H1 (cell line): ENCODE measurements at regions not wholly inside any gene's neighbourhood (a gene's known extent, or its start where the extent isn't known, plus 50 kb on each side); places are given as distances from the start of the nearest gene placed in this dataset.

Experiments used
- CTCF ChIA-PET: fragments of 300-600 bp; sonication (Branson Sonifier 250); formaldehyde crosslinking; loops from one replicate; lab custom pipeline; 2021; ENCODE audit not compliant: partially characterized antibody; lab: Charles Lee
- POLR2A ChIA-PET: fragments of 300-600 bp; sonication (Branson Sonifier 250); formaldehyde crosslinking; loops from one replicate; lab custom pipeline; 2021; ENCODE audit warnings: inconsistent platforms; ENCODE audit not compliant: partially characterized antibody; lab: Charles Lee
- DNase-seq, 2 experiments: peaks; one replicate each; pipeline versions ENCODE4 v3.0.0 to v3.0.0-alpha.2; 2010 to 2022; ENCODE audit warnings: low spot score in 2 of 2, low read depth in 1 of 2, mixed read lengths in 1 of 2
- FAIRE-seq: peaks from 2 replicates; lab custom pipeline; 2011; peaks lifted over from hg19 to GRCh38; lab: Jason Lieb, UNC
- H2AFZ ChIP-seq: 2 replicates; pipeline ENCODE4 v1.8.1; 2012; ENCODE audit warnings: low read length, inconsistent platforms
- H2AK5ac ChIP-seq: 2 replicates; pipeline ENCODE4 v1.6.1; 2013; ENCODE audit warnings: low read depth, low read length
- H2BK120ac ChIP-seq: replicated peaks from 2 replicates; pipeline ENCODE3; 2013; ENCODE audit warnings: low read depth, low read length, inconsistent platforms
- H2BK12ac ChIP-seq: 2 replicates; pipeline ENCODE4 v1.6.1; 2013; ENCODE audit warnings: low read depth, low read length
- H2BK15ac ChIP-seq: 2 replicates; pipeline ENCODE4 v1.6.1; 2013; ENCODE audit warnings: low read length
- H2BK20ac ChIP-seq: 2 replicates; pipeline ENCODE4 v1.6.1; 2013; ENCODE audit warnings: low read length
- H2BK5ac ChIP-seq: 2 replicates; pipeline ENCODE4 v1.6.1; 2013; ENCODE audit warnings: low read depth, low read length
- H3K14ac ChIP-seq: 2 replicates; pipeline ENCODE4 v1.6.1; 2013; ENCODE audit warnings: inconsistent platforms; ENCODE audit not compliant: insufficient read length
- H3K18ac ChIP-seq: 2 replicates; pipeline ENCODE4 v1.6.1; 2013; ENCODE audit warnings: low read length; ENCODE audit errors: extremely low read depth
- H3K23ac ChIP-seq: 2 replicates; pipeline ENCODE4 v1.6.1; 2013; ENCODE audit warnings: inconsistent platforms; ENCODE audit not compliant: insufficient read length
- H3K23me2 ChIP-seq: 2 replicates; pipeline ENCODE4 v1.6.1; 2013; ENCODE audit warnings: low read depth, low read length
- H3K27ac ChIP-seq: 2 replicates; pipeline ENCODE4 v1.6.1; 2011; ENCODE audit warnings: low read depth, low read length, inconsistent platforms
- H3K27me3 ChIP-seq, 4 experiments: replicated peaks in 1 of 4; 1 replicate in 1 of 4; 2 replicates in 3 of 4; pipeline versions ENCODE4 v1.6.1 to v1.8.1; 2011 to 2013; ENCODE audit warnings: low read length in 3 of 4, mild to moderate bottlenecking in 3 of 4, inconsistent platforms in 2 of 4, mixed read lengths in 2 of 4, moderate library complexity in 1 of 4; ENCODE audit not compliant: control insufficient read depth in 3 of 4, insufficient read depth in 3 of 4; ENCODE audit errors: extremely low read depth in 1 of 4
- H3K36me3 ChIP-seq, 4 experiments: 2 replicates each; pipeline versions ENCODE4 v1.6.1 to v1.8.1; 2011 to 2013; ENCODE audit warnings: mild to moderate bottlenecking in 4 of 4, low read length in 3 of 4, moderate library complexity in 2 of 4, control low read depth in 1 of 4, inconsistent platforms in 1 of 4; ENCODE audit not compliant: insufficient read depth in 4 of 4, control insufficient read depth in 2 of 4
- H3K4ac ChIP-seq: replicated peaks from 2 replicates; pipeline ENCODE3; 2013; ENCODE audit warnings: low read length, low read depth, mixed read lengths, inconsistent platforms; ENCODE audit not compliant: insufficient read length
- H3K4me1 ChIP-seq, 4 experiments: replicated peaks in 1 of 4; 1 replicate in 1 of 4; 2 replicates in 3 of 4; pipeline versions ENCODE4 v1.6.1 to v1.8.1; 2011 to 2013; ENCODE audit warnings: low read length in 3 of 4, inconsistent platforms in 2 of 4, mixed read lengths in 1 of 4; ENCODE audit not compliant: insufficient read depth in 4 of 4, control insufficient read depth in 3 of 4
- H3K4me2 ChIP-seq, 2 experiments: 2 replicates each; pipeline versions ENCODE4 v1.6.1 to v1.8.1; 2011 to 2013; ENCODE audit warnings: low read depth in 2 of 2, low read length in 2 of 2, control low read depth in 1 of 2, inconsistent platforms in 1 of 2, mild to moderate bottlenecking in 1 of 2; ENCODE audit not compliant: insufficient read depth in 1 of 2
- H3K4me3 ChIP-seq, 4 experiments: fragments of 200-600, 300-600 bp in 1 of 4; sonication (generic), shearing (Covaris generic), sonication (Bioruptor Twin) in 1 of 4; 2 replicates each; pipeline versions ENCODE4 v1.5.1 to v1.8.1; 2011 to 2016; ENCODE audit warnings: low read length in 4 of 4, low read depth in 3 of 4, control low read depth in 2 of 4, inconsistent platforms in 2 of 4, mild to moderate bottlenecking in 2 of 4, mixed read lengths in 1 of 4, moderate library complexity in 1 of 4; ENCODE audit not compliant: insufficient read depth in 2 of 4; ENCODE audit errors: extremely low read depth in 1 of 4
- H3K56ac ChIP-seq: replicated peaks from 2 replicates; pipeline ENCODE3; 2013; ENCODE audit warnings: low read depth, mild to moderate bottlenecking, mixed read lengths, low read length, inconsistent platforms; ENCODE audit not compliant: insufficient read length
- H3K79me1 ChIP-seq: 2 replicates; pipeline ENCODE4 v1.6.1; 2013; ENCODE audit warnings: low read depth, low read length, control low read depth
- H3K79me2 ChIP-seq, 2 experiments: 2 replicates each; pipeline versions ENCODE4 v1.6.1 to v1.8.1; 2012 to 2013; ENCODE audit warnings: low read length in 2 of 2, mild to moderate bottlenecking in 2 of 2, inconsistent platforms in 1 of 2; ENCODE audit not compliant: insufficient read depth in 2 of 2, control insufficient read depth in 1 of 2
- H3K9ac ChIP-seq, 4 experiments: replicated peaks in 1 of 4; 1 replicate in 1 of 4; 2 replicates in 3 of 4; pipeline versions ENCODE4 v1.6.1 to v1.8.1; 2011 to 2013; ENCODE audit warnings: low read depth in 3 of 4, low read length in 3 of 4, control low read depth in 2 of 4, mild to moderate bottlenecking in 2 of 4, moderate library complexity in 2 of 4, inconsistent platforms in 1 of 4; ENCODE audit errors: extremely low read depth in 1 of 4
- H3K9me3 ChIP-seq, 2 experiments: 2 replicates each; pipeline versions ENCODE4 v1.6.1 to v1.8.1; 2012 to 2013; ENCODE audit warnings: mild to moderate bottlenecking in 2 of 2, moderate library complexity in 2 of 2, control low read depth in 1 of 2, inconsistent platforms in 1 of 2, low read depth in 1 of 2, low read length in 1 of 2, mixed read lengths in 1 of 2; ENCODE audit not compliant: insufficient read depth in 2 of 2
- H4K20me1 ChIP-seq, 2 experiments: replicated peaks in 1 of 2; 2 replicates each; pipeline versions ENCODE3 to v1.8.1; 2011 to 2013; ENCODE audit warnings: inconsistent platforms in 2 of 2, low read length in 2 of 2, mild to moderate bottlenecking in 1 of 2; ENCODE audit not compliant: insufficient read depth in 2 of 2, control insufficient read depth in 1 of 2
- H4K5ac ChIP-seq: 2 replicates; pipeline ENCODE4 v1.6.1; 2013; ENCODE audit warnings: low read length, low read depth, mixed read lengths, inconsistent platforms; ENCODE audit not compliant: insufficient read length
- H4K8ac ChIP-seq: 2 replicates; pipeline ENCODE4 v1.8.0; 2013; ENCODE audit warnings: mild to moderate bottlenecking, moderate library complexity, low read length, inconsistent platforms; ENCODE audit not compliant: insufficient read depth; ENCODE audit errors: extremely low read depth
- H4K91ac ChIP-seq: replicated peaks from 2 replicates; pipeline ENCODE3; 2013; ENCODE audit warnings: low read length, mixed read lengths, inconsistent platforms; ENCODE audit not compliant: insufficient read length
- SP2 ChIP-seq: IDR thresholded peaks from 2 replicates; pipeline ENCODE4 v1.6.1; 2012; ENCODE audit warnings: mild to moderate bottlenecking, low read length, inconsistent platforms
- WGBS, 2 experiments: shearing (Covaris generic) in 1 of 2; methylation state at CpG; one replicate each; pipeline versions ENCODE4 v1.1.6 to v1.1.7; 2013 to 2015; ENCODE audit warnings: low lambda C conversion rate in 2 of 2, mixed read lengths in 2 of 2, inconsistent platforms in 1 of 2, low coverage in 1 of 2, missing lambda C conversion rate in 1 of 2; ENCODE audit not compliant: insufficient replicate concordance in 2 of 2, insufficient coverage in 1 of 2, insufficient read length in 1 of 2; ENCODE audit errors: extremely low coverage in 1 of 2, missing lambda C conversion rate in 1 of 2; 5-methylcytosine and 5-hydroxymethylcytosine counted together

- ChIA-PET POLR2A (no interaction called here), CTCF (no interaction called here)
- no peaks in the 10 kb centered on the region for H3K36me3 ChIP-seq
- H3K23ac ChIP-seq, result no peak overlapping the region
- no peak overlapping the region for H3K56ac ChIP-seq
- H3K27ac ChIP-seq, result no peak overlapping the region
- H3K4me2 ChIP-seq, result no peak overlapping the region
- H4K8ac ChIP-seq, result no peak overlapping the region
- no peak overlapping the region for H2AK5ac ChIP-seq
- H3K79me2 ChIP-seq, result no peaks in the 10 kb centered on the region
- no peaks in the 10 kb centered on the region for H4K20me1 ChIP-seq
- DNase-seq (no peak), FAIRE-seq (no peak)
- H2AFZ ChIP-seq, result 0 out of 2 replicates have a peak overlapping the region, but pooled peaks have one; percentile 49
- no peak overlapping the region for H2BK20ac ChIP-seq
- no peaks in the 10 kb centered on the region for H3K4me1 ChIP-seq
- H3K4me3 ChIP-seq, result no peak overlapping the region
- H3K79me1 ChIP-seq, result no peaks in the 10 kb centered on the region
- no peak overlapping the region for H3K4ac ChIP-seq
- H3K27me3 ChIP-seq, result no peaks in the 10 kb centered on the region
- H3K9ac ChIP-seq, result no peak overlapping the region
- no peak overlapping the region for H3K18ac ChIP-seq
- no peak overlapping the region for H4K5ac ChIP-seq
- no peaks in the 10 kb centered on the region for H3K23me2 ChIP-seq
- WGBS, 2 experiments, result 100% methylated on average over 1 of the region's 1 CpG; no CpG with 5 or more reads in 1 of the 2 experiments
- H3K9me3 ChIP-seq, result no peaks in the 10 kb centered on the region
- H4K91ac ChIP-seq, result no peak overlapping the region
- H2BK5ac ChIP-seq, result no peak overlapping the region
- H2BK12ac ChIP-seq, result no peak overlapping the region
- no peak overlapping the region for H2BK15ac ChIP-seq
- TF ChIP-seq SP2, result no peak
- H3K14ac ChIP-seq, result no peak overlapping the region
- no peak overlapping the region for H2BK120ac ChIP-seq
These were observed 369.8 kb downstream of the SEMA3D start for GRCh38 chr7:84817016-84817415.
